ENCODE measurements at regions not wholly inside any gene's neighbourhood (a gene's known extent, or its start where the extent isn't known, plus 50 kb on each side); places are given as distances from the start of the nearest gene placed in this dataset.

GRCh38 chr11:134888821-134889220 lies 476.8 kb upstream of the B3GAT1 start:
- TF ChIP-seq CTCF (IDR thresholded peaks at IDR 0.05), result no peak
- TF ChIP-seq STAT6 (CRISPR knock-in tag; conservative IDR thresholded peaks at IDR 0.05; ENCODE audit: low read depth), result no peak
- no peak for TF ChIP-seq SMAD4 (CRISPR knock-in tag; IDR thresholded peaks at IDR 0.05)
- TF ChIP-seq FOXP1 (CRISPR knock-in tag; IDR thresholded peaks at IDR 0.05; ENCODE audit: borderline replicate concordance), result no peak
- no peak for TF ChIP-seq E2F4 (CRISPR knock-in tag; IDR thresholded peaks at IDR 0.05; ENCODE audit: borderline replicate concordance, low read depth)
- no peak for TF ChIP-seq NFYB (CRISPR knock-in tag; conservative IDR thresholded peaks at IDR 0.05; ENCODE audit: low read depth)
- no peak for TF ChIP-seq TCF7 (CRISPR knock-in tag; IDR thresholded peaks at IDR 0.05; ENCODE audit: low read depth)
- TF ChIP-seq HMGA2 (CRISPR knock-in tag; IDR thresholded peaks at IDR 0.05), result no peak
- no peak for TF ChIP-seq SP1 (CRISPR knock-in tag; conservative IDR thresholded peaks at IDR 0.05)
- no peak for TF ChIP-seq ZNF219 (CRISPR knock-in tag; IDR thresholded peaks at IDR 0.05; ENCODE audit: borderline replicate concordance)

All from WTC11 (cell line).